ENCODE measurements at regions not wholly inside any gene's neighbourhood (a gene's known extent, or its start where the extent isn't known, plus 50 kb on each side); places are given as distances from the start of the nearest gene placed in this dataset.

DNA sequence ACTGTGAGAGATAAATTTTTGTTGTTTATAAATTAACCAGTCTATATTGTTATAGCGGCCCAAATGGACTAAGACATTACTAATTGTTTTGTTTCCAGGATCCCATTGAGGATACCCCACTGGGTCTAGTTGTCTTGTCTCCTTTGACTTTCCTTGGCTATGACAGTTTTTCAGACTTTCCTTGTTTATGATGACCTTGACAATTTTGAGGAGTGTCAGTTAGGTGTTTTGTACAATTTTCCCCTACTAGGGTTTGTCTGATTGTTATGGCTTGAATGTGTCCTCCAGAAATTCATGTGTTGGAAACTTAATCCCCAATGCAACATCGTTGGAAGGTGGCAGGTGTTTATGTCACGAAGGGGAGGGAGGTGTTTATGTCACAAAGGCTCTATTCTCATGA, 89.6 kb upstream of the PITX2 start:
- H3K4me3 ChIP-seq, result no peak overlapping the region
- no peaks in the 10 kb centered on the region for H4K20me1 ChIP-seq (replicated peaks; ENCODE audit: control insufficient read depth, insufficient read depth, low read length)
- intact Hi-C loops (cut with micrococcal nuclease) (no loop called here), in situ Hi-C loops (cut with MboI) (no loop called here)
- H3K9me1 ChIP-seq (ENCODE audit: control insufficient read depth, insufficient read depth, low read length), result no peaks in the 10 kb centered on the region
- H3K36me3 ChIP-seq (ENCODE audit: control insufficient read depth, insufficient read depth, low read length), result no peaks in the 10 kb centered on the region
- CTCF ChIA-PET (ENCODE audit: low intra/inter-chr PET ratio), result no interaction called here
- POLR2A ChIA-PET, result no interaction called here
- no peak overlapping the region for H3K27ac ChIP-seq (ENCODE audit: extremely low read depth, low read depth, low read length)
- H3K79me2 ChIP-seq (ENCODE audit: control insufficient read depth, insufficient read depth, low read length), result no peaks in the 10 kb centered on the region
- DNase-seq (ENCODE audit: extremely low read depth in 1 of 4, low spot score in 3 of 4) (no peak), ATAC-seq (no peak), FAIRE-seq (no peak)
- no peaks in the 10 kb centered on the region for H3K27me3 ChIP-seq (ENCODE audit: control insufficient read depth in 2 of 2, insufficient read depth in 2 of 2, low read length in 2 of 2)
- H3K4me1 ChIP-seq (replicated peaks in 1 of 2; ENCODE audit: control insufficient read depth in 2 of 2, insufficient read depth in 2 of 2, low read length in 2 of 2), result no peaks in the 10 kb centered on the region
- no peak overlapping the region for H2AFZ ChIP-seq (ENCODE audit: low read depth, low read length)
- no peak for TF ChIP-seq SMAD4 (CRISPR knock-in tag; conservative IDR thresholded peaks at IDR 0.05)
- peak; percentile 15; the same call in 1 of the 2 replicates for TF ChIP-seq ZNF316 (IDR thresholded peaks at IDR 0.05)
- no peak for TF ChIP-seq ILF3 (IDR thresholded peaks at IDR 0.05; ENCODE audit: borderline replicate concordance)
- 0% methylated on average over 3 of the region's 3 CpGs for WGBS (ENCODE audit: insufficient coverage, low coverage, missing lambda C conversion rate)
- BruUV-seq (replicated peaks), result no TSS peak
- H3K9ac ChIP-seq (ENCODE audit: insufficient read depth in 1 of 2, low read depth in 2 of 2, low read length in 2 of 2), result no peak overlapping the region
- no peaks in the 10 kb centered on the region for H3K9me3 ChIP-seq (replicated peaks; ENCODE audit: control insufficient read depth, insufficient read depth, low read depth, low read length)
- H3K4me2 ChIP-seq (ENCODE audit: insufficient read depth, low read length), result no peak overlapping the region

DNA sequence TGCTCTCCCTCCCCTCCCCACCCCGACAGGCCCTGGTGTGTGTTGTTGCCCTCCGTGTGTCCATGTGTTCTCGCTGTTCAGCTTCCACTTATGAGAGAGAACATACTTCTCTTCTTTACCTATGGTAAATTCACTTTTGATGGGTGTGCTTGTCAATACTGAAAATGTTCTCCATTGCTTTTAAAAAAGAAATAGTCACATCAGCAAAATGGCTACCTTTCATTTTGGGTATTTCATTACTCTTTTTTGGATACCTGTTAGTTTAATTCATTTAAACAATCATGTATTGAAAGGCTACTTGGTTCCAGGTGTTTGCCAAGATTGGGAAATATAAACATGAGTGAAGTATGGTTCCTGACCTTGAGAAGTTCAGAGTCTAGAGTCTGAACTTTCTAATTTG, 107.4 kb upstream of the PITX2 start:
- no peaks in the 10 kb centered on the region for H3K4me1 ChIP-seq (replicated peaks in 1 of 2; ENCODE audit: control insufficient read depth in 2 of 2, insufficient read depth in 2 of 2, low read length in 2 of 2)
- no peak overlapping the region for H3K4me3 ChIP-seq
- no TSS peak for BruUV-seq (replicated peaks)
- CTCF ChIA-PET (ENCODE audit: low intra/inter-chr PET ratio), result no interaction called here
- H4K20me1 ChIP-seq (replicated peaks; ENCODE audit: control insufficient read depth, insufficient read depth, low read length), result no peaks in the 10 kb centered on the region
- H3K9me3 ChIP-seq (replicated peaks; ENCODE audit: control insufficient read depth, insufficient read depth, low read depth, low read length), result no peaks in the 10 kb centered on the region
- H3K27ac ChIP-seq (ENCODE audit: extremely low read depth, low read depth, low read length), result no peak overlapping the region
- 0% methylated on average over 3 of the region's 3 CpGs for WGBS (ENCODE audit: insufficient coverage, low coverage, missing lambda C conversion rate)
- POLR2A ChIA-PET, result no interaction called here
- ATAC-seq (no peak), FAIRE-seq (no peak), DNase-seq (ENCODE audit: extremely low read depth in 1 of 4, low spot score in 3 of 4) (no peak)
- no peak overlapping the region for H3K9ac ChIP-seq (ENCODE audit: insufficient read depth in 1 of 2, low read depth in 2 of 2, low read length in 2 of 2)
- H2AFZ ChIP-seq (ENCODE audit: low read depth, low read length), result no peak overlapping the region
- H3K36me3 ChIP-seq (ENCODE audit: control insufficient read depth, insufficient read depth, low read length), result no peaks in the 10 kb centered on the region
- H3K27me3 ChIP-seq (ENCODE audit: control insufficient read depth in 2 of 2, insufficient read depth in 2 of 2, low read length in 2 of 2), result no peaks in the 10 kb centered on the region
- intact Hi-C loops (cut with micrococcal nuclease) (no loop called here), in situ Hi-C loops (cut with MboI) (no loop called here)
- no peaks in the 10 kb centered on the region for H3K79me2 ChIP-seq (ENCODE audit: control insufficient read depth, insufficient read depth, low read length)
- TF ChIP-seq C11orf30 (IDR thresholded peaks at IDR 0.05; ENCODE audit: low read depth) (peak; percentile 26; the same call in 1 of the 2 replicates), SNRNP70 (optimal IDR thresholded peaks at IDR 0.05; ENCODE audit: low read depth, low read length) (no peak), BCL6 (CRISPR knock-in tag; IDR thresholded peaks at IDR 0.05) (no peak), RHOXF2B (CRISPR knock-in tag; conservative IDR thresholded peaks at IDR 0.05) (no peak), TCFL5 (CRISPR knock-in tag; conservative IDR thresholded peaks at IDR 0.05) (no peak), FOXK1 (CRISPR knock-in tag; IDR thresholded peaks at IDR 0.05; ENCODE audit: borderline replicate concordance) (no peak), ZNF316 (IDR thresholded peaks at IDR 0.05) (peak; percentile 64)
- TF ChIP-seq, protein P1, sequence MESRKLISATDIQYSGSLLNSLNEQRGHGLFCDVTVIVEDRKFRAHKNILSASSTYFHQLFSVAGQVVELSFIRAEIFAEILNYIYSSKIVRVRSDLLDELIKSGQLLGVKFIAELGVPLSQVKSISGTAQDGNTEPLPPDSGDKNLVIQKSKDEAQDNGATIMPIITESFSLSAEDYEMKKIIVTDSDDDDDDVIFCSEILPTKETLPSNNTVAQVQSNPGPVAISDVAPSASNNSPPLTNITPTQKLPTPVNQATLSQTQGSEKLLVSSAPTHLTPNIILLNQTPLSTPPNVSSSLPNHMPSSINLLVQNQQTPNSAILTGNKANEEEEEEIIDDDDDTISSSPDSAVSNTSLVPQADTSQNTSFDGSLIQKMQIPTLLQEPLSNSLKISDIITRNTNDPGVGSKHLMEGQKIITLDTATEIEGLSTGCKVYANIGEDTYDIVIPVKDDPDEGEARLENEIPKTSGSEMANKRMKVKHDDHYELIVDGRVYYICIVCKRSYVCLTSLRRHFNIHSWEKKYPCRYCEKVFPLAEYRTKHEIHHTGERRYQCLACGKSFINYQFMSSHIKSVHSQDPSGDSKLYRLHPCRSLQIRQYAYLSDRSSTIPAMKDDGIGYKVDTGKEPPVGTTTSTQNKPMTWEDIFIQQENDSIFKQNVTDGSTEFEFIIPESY (CRISPR knock-in tag; IDR thresholded peaks at IDR 0.05), result no peak
- TF ChIP-seq, protein P2, sequence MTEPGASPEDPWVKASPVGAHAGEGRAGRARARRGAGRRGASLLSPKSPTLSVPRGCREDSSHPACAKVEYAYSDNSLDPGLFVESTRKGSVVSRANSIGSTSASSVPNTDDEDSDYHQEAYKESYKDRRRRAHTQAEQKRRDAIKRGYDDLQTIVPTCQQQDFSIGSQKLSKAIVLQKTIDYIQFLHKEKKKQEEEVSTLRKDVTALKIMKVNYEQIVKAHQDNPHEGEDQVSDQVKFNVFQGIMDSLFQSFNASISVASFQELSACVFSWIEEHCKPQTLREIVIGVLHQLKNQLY (CRISPR knock-in tag; conservative IDR thresholded peaks at IDR 0.05), result no peak
- H3K9me1 ChIP-seq (ENCODE audit: control insufficient read depth, insufficient read depth, low read length), result no peaks in the 10 kb centered on the region
- H3K4me2 ChIP-seq (ENCODE audit: insufficient read depth, low read length), result no peak overlapping the region
